OCI-LY3 (cell line): ENCODE measurements at regions not wholly inside any gene's neighbourhood (a gene's known extent, or its start where the extent isn't known, plus 50 kb on each side); places are given as distances from the start of the nearest gene placed in this dataset.

Experiments
- H2AFZ ChIP-seq: fragments of 200-600, 300-600 bp; shearing (Covaris generic); 2 replicates; pipeline ENCODE4 v1.6.0; 2014; ENCODE audit warnings: antibody characterized with exemption, low read depth, low read length
- H3K27ac ChIP-seq: fragments of 200-600, 300-600 bp; sonication (generic); 2 replicates; pipeline ENCODE4 v1.5.1; 2014; ENCODE audit warnings: mild to moderate bottlenecking, low read length, moderate library complexity, mixed read lengths
- H3K27me3 ChIP-seq: fragments of 200-600, 300-600 bp; sonication (generic); 2 replicates; pipeline ENCODE4 v1.6.1; 2014; ENCODE audit warnings: low read depth, low read length, mixed read lengths
- H3K36me3 ChIP-seq: fragments of 200-600, 300-600 bp; sonication (generic); replicated peaks from 2 replicates; pipeline ENCODE3; 2014; ENCODE audit warnings: low read depth, low read length, mixed read lengths
- H3K4me1 ChIP-seq: fragments of 300-600, 200-600 bp; sonication (generic); 2 replicates; pipeline ENCODE4 v1.6.1; 2014; ENCODE audit warnings: low read length, mixed read lengths
- H3K4me2 ChIP-seq: fragments of 200-600, 300-600 bp; sonication (generic); 2 replicates; pipeline ENCODE4 v1.6.1; 2014; ENCODE audit warnings: low read length, mixed read lengths
- H3K4me3 ChIP-seq: fragments of 300-600, 200-600 bp; sonication (generic); 2 replicates; pipeline ENCODE4 v1.5.1; 2014; ENCODE audit warnings: antibody characterized with exemption, mild to moderate bottlenecking, low read length, moderate library complexity
- H3K79me2 ChIP-seq: fragments of 300-600, 200-600 bp; shearing (Covaris generic); 2 replicates; pipeline ENCODE4 v1.6.1; 2014; ENCODE audit warnings: mild to moderate bottlenecking, low read length, mixed read lengths
- H3K9ac ChIP-seq: fragments of 300-600, 200-600 bp; shearing (Covaris generic); 2 replicates; pipeline ENCODE4 v1.6.0; 2014; ENCODE audit warnings: mild to moderate bottlenecking, low read length, moderate library complexity
- H3K9me3 ChIP-seq: fragments of 200-600, 300-600 bp; shearing (Covaris generic); 2 replicates; pipeline ENCODE4 v1.6.1; 2014; ENCODE audit warnings: low read length, mixed read lengths; ENCODE audit not compliant: insufficient read depth
- H4K20me1 ChIP-seq: fragments of 200-600, 300-600 bp; sonication (generic); 2 replicates; pipeline ENCODE4 v1.6.1; 2016; ENCODE audit warnings: low read length, mixed read lengths; ENCODE audit not compliant: insufficient read depth
- EZH2phosphoT487 ChIP-seq: fragments of 200-600 bp; shearing (Covaris generic); IDR thresholded peaks from 2 replicates; pipeline ENCODE4 v1.6.1; 2018; ENCODE audit warnings: antibody characterized with exemption, mixed run types, low read depth
- TF ChIP-seq, protein P1 (sequence below): fragments of 200-600, 300-600 bp; sonication (generic); IDR thresholded peaks from 2 replicates; pipeline ENCODE4 v1.5.1; 2014; ENCODE audit warnings: antibody characterized with exemption, low read length, low read depth

DNA sequence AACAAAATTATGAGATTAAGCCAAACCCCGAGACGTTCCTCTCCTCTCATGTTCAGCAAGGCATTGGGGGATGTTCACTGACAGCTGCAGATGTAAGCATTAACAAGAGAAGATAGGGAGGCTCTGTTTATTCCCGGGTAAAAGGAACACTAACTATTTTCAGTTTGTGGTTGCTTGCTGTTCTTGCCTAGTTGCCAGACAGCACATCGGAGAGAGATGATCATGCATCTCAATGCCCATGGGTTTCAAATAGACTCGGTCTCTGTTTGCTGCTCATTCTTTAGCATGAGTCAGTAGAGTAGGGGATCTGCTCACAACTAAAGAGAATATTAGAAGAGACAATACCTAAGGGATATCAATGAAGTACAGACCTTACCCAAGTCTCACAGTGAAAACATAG, 78.3 kb downstream of the TMEM100 start:
- TF ChIP-seq, protein P1, sequence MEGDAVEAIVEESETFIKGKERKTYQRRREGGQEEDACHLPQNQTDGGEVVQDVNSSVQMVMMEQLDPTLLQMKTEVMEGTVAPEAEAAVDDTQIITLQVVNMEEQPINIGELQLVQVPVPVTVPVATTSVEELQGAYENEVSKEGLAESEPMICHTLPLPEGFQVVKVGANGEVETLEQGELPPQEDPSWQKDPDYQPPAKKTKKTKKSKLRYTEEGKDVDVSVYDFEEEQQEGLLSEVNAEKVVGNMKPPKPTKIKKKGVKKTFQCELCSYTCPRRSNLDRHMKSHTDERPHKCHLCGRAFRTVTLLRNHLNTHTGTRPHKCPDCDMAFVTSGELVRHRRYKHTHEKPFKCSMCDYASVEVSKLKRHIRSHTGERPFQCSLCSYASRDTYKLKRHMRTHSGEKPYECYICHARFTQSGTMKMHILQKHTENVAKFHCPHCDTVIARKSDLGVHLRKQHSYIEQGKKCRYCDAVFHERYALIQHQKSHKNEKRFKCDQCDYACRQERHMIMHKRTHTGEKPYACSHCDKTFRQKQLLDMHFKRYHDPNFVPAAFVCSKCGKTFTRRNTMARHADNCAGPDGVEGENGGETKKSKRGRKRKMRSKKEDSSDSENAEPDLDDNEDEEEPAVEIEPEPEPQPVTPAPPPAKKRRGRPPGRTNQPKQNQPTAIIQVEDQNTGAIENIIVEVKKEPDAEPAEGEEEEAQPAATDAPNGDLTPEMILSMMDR, result no peak
- TF ChIP-seq EZH2phosphoT487, result no peak
- Histone ChIP-seq H3K4me2 (no peak overlapping the region), H4K20me1 (no peaks in the 10 kb centered on the region), H3K9me3 (no peaks in the 10 kb centered on the region), H3K27ac (no peak overlapping the region), H3K4me1 (peaks cover 8% of the 10 kb centered on the region; the same call in 1 of the 2 replicates), H3K27me3 (peaks cover 20% of the 10 kb centered on the region), H2AFZ (no peak overlapping the region), H3K36me3 (no peaks in the 10 kb centered on the region), H3K79me2 (no peaks in the 10 kb centered on the region), H3K4me3 (no peak overlapping the region), H3K9ac (no peak overlapping the region)

DNA sequence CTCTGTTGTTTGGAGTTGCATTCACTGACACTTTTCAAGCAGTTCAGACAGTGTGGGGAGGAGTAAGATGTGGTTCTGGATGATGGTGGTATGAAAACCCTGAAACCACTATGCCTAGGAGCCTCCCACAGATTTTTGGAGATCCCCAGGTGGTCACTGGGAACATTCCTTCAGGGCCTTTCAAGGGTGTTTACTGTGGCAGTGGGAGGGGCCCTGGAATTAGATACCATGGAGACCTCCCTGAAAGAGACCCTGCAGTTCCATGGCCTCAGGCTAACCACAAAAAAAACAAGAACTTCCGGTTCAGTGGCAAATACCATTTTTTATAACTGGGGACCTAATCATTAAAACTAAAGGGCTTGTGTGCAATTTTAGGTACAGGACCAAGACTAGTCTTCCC, 79.9 kb downstream of the TMEM100 start:
- no peaks in the 10 kb centered on the region for H3K9me3 ChIP-seq
- H3K36me3 ChIP-seq, result no peaks in the 10 kb centered on the region
- no peak overlapping the region for H3K4me2 ChIP-seq
- H3K79me2 ChIP-seq, result no peaks in the 10 kb centered on the region
- H3K4me1 ChIP-seq, result peaks cover 8% of the 10 kb centered on the region; the same call in 1 of the 2 replicates
- H3K4me3 ChIP-seq, result no peak overlapping the region
- no peaks in the 10 kb centered on the region for H4K20me1 ChIP-seq
- H3K9ac ChIP-seq, result no peak overlapping the region
- 0 out of 2 replicates have a peak overlapping the region, but pooled peaks have one; percentile 17 for H2AFZ ChIP-seq
- H3K27me3 ChIP-seq, result peaks cover 9% of the 10 kb centered on the region
- TF ChIP-seq, protein P1, result no peak
- no peak for TF ChIP-seq EZH2phosphoT487
- no peak overlapping the region for H3K27ac ChIP-seq

DNA sequence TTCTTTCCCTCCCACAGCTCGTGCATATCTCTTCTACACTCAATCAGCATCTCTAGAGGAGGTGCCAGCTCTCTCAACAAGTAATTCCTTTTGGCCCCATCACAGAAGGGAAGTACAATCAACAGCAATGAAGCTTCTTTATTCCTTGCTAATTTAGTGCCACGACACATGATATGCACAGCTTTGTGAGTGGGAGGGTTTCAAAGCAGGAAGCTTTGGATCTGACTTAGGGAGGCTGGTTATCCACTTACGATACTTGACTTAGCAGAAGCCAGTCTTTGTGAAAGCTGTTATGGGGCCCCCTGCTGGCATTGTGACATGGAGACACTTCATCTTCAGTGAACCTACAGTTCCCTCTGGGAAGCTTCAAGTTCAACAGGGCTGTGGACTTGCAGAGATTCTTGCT, 81.0 kb downstream of the TMEM100 start:
- Histone ChIP-seq H3K27ac (no peak overlapping the region), H3K4me3 (0 out of 2 replicates have a peak overlapping the region, but pooled peaks have one; percentile 19), H3K4me1 (peaks cover 8% of the 10 kb centered on the region; the same call in 1 of the 2 replicates), H3K9me3 (no peaks in the 10 kb centered on the region), H4K20me1 (no peaks in the 10 kb centered on the region), H3K27me3 (peaks cover 9% of the 10 kb centered on the region; the same call in 1 of the 2 replicates), H3K4me2 (peak overlapping the region; percentile 47), H3K9ac (no peak overlapping the region), H2AFZ (0 out of 2 replicates have a peak overlapping the region, but pooled peaks have one; percentile 52), H3K79me2 (no peaks in the 10 kb centered on the region), H3K36me3 (no peaks in the 10 kb centered on the region)
- TF ChIP-seq, protein P1, result peak; percentile 83
- no peak for TF ChIP-seq EZH2phosphoT487

DNA sequence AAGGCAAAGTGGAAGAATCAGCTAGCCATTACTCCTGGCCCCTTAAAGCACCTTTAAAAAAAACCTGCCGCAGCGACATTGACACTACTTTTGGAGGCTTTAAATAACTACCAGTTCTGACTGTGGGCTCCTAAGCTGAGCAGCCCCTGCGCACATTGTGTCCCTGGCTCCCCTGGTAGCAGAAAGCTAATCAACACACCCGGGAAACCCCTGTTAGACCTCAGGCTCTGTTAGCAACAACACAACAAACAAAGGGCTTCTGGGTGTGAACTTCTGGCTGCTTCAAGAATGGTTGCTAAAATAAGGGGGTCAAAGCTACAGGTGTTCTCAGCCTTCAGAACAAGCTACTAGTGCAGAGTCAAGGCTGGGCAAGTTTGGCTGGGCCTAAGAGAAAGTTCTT, 83.6 kb downstream of the TMEM100 start:
- Histone ChIP-seq H3K4me2 (no peak overlapping the region), H3K36me3 (no peaks in the 10 kb centered on the region)

More for the DNA sequence above, 83.6 kb downstream of the TMEM100 start:
- Histone ChIP-seq H3K79me2 (no peaks in the 10 kb centered on the region), H3K9me3 (no peaks in the 10 kb centered on the region), H4K20me1 (no peaks in the 10 kb centered on the region), H3K4me3 (no peak overlapping the region), H3K9ac (no peak overlapping the region), H3K27ac (no peak overlapping the region), H3K4me1 (peaks cover 16% of the 10 kb centered on the region; the same call in 1 of the 2 replicates), H3K27me3 (peaks cover 18% of the 10 kb centered on the region; the same call in 1 of the 2 replicates), H2AFZ (no peak overlapping the region)
- no peak for TF ChIP-seq EZH2phosphoT487
- TF ChIP-seq, protein P1, result no peak
